SK-N-SH treated with all-trans-retinoic acid at 6 μM for 48 hours (cell line): ENCODE measurements at regions not wholly inside any gene's neighbourhood (a gene's known extent, or its start where the extent isn't known, plus 50 kb on each side); places are given as distances from the start of the nearest gene placed in this dataset.

ENCODE experiments used
- ATAC-seq: fragments of 200-7000 bp; cut with Tn5 transposase; 3 replicates; pipeline ENCODE4 v1.9.1; 2020; ENCODE audit warnings: mild to moderate bottlenecking, moderate library complexity
- ARNTL ChIP-seq: fragments of 450-650 bp; formaldehyde crosslinking; IDR thresholded peaks from 2 replicates; pipeline ENCODE4 v1.5.0; 2020; ENCODE audit warnings: low read depth, mild to moderate bottlenecking, moderate library complexity, borderline replicate concordance
- BACH2 ChIP-seq: fragments of 250-450 bp; sonication (Bioruptor Pico); IDR thresholded peaks from 2 replicates; pipeline ENCODE4 v1.9.0; 2021; ENCODE audit warnings: mild to moderate bottlenecking, borderline replicate concordance
- CSDC2 ChIP-seq: fragments of 250-450 bp; sonication (Bioruptor Pico); IDR thresholded peaks from 2 replicates; pipeline ENCODE4 v1.5.0; 2020; ENCODE audit warnings: mild to moderate bottlenecking, moderate library complexity
- ESRRG ChIP-seq: fragments of 250-450 bp; sonication (Bioruptor Pico); IDR thresholded peaks from 2 replicates; pipeline ENCODE4 v1.6.1; 2021; ENCODE audit warnings: mild to moderate bottlenecking
- ISL1 ChIP-seq: fragments of 250-450 bp; sonication (Bioruptor Pico); IDR thresholded peaks from 2 replicates; pipeline ENCODE4 v2.1.2; 2022; ENCODE audit warnings: mild to moderate bottlenecking, moderate library complexity
- OSR1 ChIP-seq: fragments of 250-450 bp; sonication (Bioruptor Pico); IDR thresholded peaks from 2 replicates; pipeline ENCODE4 v1.8.0; 2022; ENCODE audit warnings: moderate library complexity, mild to moderate bottlenecking, inconsistent platforms
- PPARA ChIP-seq: fragments of 250-450 bp; sonication (Bioruptor Pico); IDR thresholded peaks from 2 replicates; pipeline ENCODE4 v1.5.0; 2020; ENCODE audit warnings: mild to moderate bottlenecking, borderline replicate concordance
- RARB ChIP-seq: fragments of 250-450 bp; sonication (Bioruptor Pico); IDR thresholded peaks from 2 replicates; pipeline ENCODE4 v1.8.0; 2021; ENCODE audit warnings: mild to moderate bottlenecking, moderate library complexity
- SNAI2 ChIP-seq: fragments of 250-450 bp; sonication (Bioruptor Pico); IDR thresholded peaks from 2 replicates; pipeline ENCODE4 v1.5.0; 2020; ENCODE audit warnings: mild to moderate bottlenecking, moderate library complexity
- TCF4 ChIP-seq: fragments of 250-450 bp; sonication (Bioruptor Pico); IDR thresholded peaks from 2 replicates; pipeline ENCODE4 v1.8.0; 2021; ENCODE audit warnings: mild to moderate bottlenecking, moderate library complexity, borderline replicate concordance
- ZC3H10 ChIP-seq: fragments of 250-450 bp; sonication (Bioruptor Pico); IDR thresholded peaks from 2 replicates; pipeline ENCODE4 v1.5.1; 2021; ENCODE audit warnings: mild to moderate bottlenecking, moderate library complexity
- ZFP3 ChIP-seq: fragments of 250-450 bp; sonication (Bioruptor Pico); IDR thresholded peaks from 2 replicates; pipeline ENCODE4 v1.5.0; 2020; ENCODE audit warnings: mild to moderate bottlenecking, moderate library complexity
- ZFP30 ChIP-seq: fragments of 450-650 bp; formaldehyde crosslinking; IDR thresholded peaks from 2 replicates; pipeline ENCODE4 v1.5.0; 2022; ENCODE audit warnings: mild to moderate bottlenecking, moderate library complexity
- ZNF565 ChIP-seq: fragments of 450-650 bp; formaldehyde crosslinking; conservative IDR thresholded peaks from 2 replicates; pipeline ENCODE4 v1.5.0; 2020; ENCODE audit warnings: low read depth, mild to moderate bottlenecking, moderate library complexity
- ZNF70 ChIP-seq: fragments of 450-650 bp; formaldehyde crosslinking; IDR thresholded peaks from 2 replicates; pipeline ENCODE4 v1.5.0; 2020; ENCODE audit warnings: mild to moderate bottlenecking, moderate library complexity
- ZNF8 ChIP-seq: fragments of 450-650 bp; formaldehyde crosslinking; IDR thresholded peaks from 2 replicates; pipeline ENCODE4 v1.5.0; 2020; ENCODE audit warnings: mild to moderate bottlenecking, moderate library complexity
- TF ChIP-seq, protein P1 (sequence below): fragments of 250-450 bp; sonication (Bioruptor Pico); IDR thresholded peaks from 2 replicates; pipeline ENCODE4 v1.8.0; 2020; ENCODE audit warnings: mild to moderate bottlenecking, moderate library complexity, borderline replicate concordance
- TF ChIP-seq, protein P2 (sequence below): fragments of 250-450 bp; sonication (Bioruptor Pico); IDR thresholded peaks from 2 replicates; pipeline ENCODE4 v1.5.0; 2020; ENCODE audit warnings: mild to moderate bottlenecking, moderate library complexity
- TF ChIP-seq, protein P3 (sequence below): fragments of 250-450 bp; sonication (Bioruptor Pico); IDR thresholded peaks from 2 replicates; pipeline ENCODE4 v1.8.0; 2021; ENCODE audit warnings: low read depth, mild to moderate bottlenecking, moderate library complexity, borderline replicate concordance
- TF ChIP-seq, protein P4 (sequence below): fragments of 250-450 bp; sonication (Bioruptor Pico); IDR thresholded peaks from 2 replicates; pipeline ENCODE4 v1.5.1; 2020; ENCODE audit warnings: low read depth, mild to moderate bottlenecking, moderate library complexity

DNA sequence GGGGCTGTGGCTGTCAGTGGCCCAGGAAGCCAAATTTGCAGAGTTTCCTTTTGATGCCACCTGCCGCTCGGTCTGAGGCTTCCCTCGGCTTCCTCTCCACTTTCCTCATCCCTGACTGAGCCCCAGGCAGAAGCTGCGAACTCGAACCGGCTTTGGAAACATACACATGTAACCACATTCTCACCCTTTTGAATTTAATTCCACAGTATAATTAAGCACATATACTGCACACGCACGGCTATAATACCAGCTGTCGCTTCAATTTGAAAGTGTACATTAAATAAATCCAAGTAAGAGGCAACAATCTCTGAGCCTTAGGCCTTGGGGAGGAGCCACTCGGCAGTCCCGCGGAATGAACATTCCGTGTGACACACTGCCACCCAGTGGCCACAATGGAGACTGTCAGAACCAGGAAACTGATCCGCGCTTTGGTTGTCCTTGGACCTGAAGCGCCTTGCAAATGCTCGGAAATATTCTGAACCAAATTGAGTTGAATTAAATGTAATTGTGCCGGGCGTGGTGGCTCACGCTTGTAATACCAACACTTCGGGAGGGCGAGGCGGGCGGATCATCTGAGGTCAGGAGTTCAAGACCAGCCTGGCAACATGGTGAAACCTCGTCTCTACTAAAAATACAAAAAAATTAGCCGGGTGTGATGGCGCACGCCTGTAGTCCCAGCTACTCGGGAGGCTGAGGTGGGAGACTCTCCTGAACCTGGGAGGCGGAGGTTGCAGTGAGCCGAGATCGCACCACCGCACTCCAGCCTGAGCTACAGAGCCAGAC, 117.9 kb upstream of the TMPO start:
- TF ChIP-seq, protein P1, sequence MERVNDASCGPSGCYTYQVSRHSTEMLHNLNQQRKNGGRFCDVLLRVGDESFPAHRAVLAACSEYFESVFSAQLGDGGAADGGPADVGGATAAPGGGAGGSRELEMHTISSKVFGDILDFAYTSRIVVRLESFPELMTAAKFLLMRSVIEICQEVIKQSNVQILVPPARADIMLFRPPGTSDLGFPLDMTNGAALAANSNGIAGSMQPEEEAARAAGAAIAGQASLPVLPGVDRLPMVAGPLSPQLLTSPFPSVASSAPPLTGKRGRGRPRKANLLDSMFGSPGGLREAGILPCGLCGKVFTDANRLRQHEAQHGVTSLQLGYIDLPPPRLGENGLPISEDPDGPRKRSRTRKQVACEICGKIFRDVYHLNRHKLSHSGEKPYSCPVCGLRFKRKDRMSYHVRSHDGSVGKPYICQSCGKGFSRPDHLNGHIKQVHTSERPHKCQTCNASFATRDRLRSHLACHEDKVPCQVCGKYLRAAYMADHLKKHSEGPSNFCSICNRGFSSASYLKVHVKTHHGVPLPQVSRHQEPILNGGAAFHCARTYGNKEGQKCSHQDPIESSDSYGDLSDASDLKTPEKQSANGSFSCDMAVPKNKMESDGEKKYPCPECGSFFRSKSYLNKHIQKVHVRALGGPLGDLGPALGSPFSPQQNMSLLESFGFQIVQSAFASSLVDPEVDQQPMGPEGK (CRISPR knock-in tag): no peak
- TF ChIP-seq, protein P2, sequence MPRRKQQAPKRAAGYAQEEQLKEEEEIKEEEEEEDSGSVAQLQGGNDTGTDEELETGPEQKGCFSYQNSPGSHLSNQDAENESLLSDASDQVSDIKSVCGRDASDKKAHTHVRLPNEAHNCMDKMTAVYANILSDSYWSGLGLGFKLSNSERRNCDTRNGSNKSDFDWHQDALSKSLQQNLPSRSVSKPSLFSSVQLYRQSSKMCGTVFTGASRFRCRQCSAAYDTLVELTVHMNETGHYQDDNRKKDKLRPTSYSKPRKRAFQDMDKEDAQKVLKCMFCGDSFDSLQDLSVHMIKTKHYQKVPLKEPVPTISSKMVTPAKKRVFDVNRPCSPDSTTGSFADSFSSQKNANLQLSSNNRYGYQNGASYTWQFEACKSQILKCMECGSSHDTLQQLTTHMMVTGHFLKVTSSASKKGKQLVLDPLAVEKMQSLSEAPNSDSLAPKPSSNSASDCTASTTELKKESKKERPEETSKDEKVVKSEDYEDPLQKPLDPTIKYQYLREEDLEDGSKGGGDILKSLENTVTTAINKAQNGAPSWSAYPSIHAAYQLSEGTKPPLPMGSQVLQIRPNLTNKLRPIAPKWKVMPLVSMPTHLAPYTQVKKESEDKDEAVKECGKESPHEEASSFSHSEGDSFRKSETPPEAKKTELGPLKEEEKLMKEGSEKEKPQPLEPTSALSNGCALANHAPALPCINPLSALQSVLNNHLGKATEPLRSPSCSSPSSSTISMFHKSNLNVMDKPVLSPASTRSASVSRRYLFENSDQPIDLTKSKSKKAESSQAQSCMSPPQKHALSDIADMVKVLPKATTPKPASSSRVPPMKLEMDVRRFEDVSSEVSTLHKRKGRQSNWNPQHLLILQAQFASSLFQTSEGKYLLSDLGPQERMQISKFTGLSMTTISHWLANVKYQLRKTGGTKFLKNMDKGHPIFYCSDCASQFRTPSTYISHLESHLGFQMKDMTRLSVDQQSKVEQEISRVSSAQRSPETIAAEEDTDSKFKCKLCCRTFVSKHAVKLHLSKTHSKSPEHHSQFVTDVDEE (CRISPR knock-in tag): no peak
- TF ChIP-seq RARB (CRISPR knock-in tag) (no peak), ZNF565 (CRISPR knock-in tag) (no peak), ISL1 (CRISPR knock-in tag) (no peak), ZNF70 (CRISPR knock-in tag) (no peak)
- ATAC-seq: peak; percentile 99

DNA sequence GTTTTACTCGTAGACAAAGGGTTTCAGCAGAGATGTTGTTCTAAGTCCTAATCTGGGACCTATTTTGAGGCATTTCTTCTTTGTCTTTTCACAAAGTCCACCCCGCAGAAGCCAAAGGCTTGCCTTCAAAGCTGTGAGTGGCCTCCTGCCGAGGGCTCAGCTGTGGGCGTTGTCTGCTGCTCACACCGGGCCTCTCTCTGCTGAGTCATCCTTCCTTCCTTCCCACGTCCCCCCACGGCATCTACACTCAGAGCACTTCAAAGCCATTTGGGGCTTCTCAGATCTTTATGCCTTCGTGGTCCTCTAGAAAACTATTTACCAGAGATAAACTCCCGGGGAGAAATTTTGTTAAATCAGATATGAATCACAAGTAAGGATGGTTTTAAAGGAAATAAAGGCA, 115.9 kb upstream of the TMPO start:
- ATAC-seq: 0 out of 3 replicates have a peak, but pooled peaks have one; percentile 20
- TF ChIP-seq ZNF70 (CRISPR knock-in tag): no peak
- TF ChIP-seq ISL1 (CRISPR knock-in tag): no peak
- TF ChIP-seq ZFP30 (CRISPR knock-in tag): no peak
- TF ChIP-seq, protein P3, sequence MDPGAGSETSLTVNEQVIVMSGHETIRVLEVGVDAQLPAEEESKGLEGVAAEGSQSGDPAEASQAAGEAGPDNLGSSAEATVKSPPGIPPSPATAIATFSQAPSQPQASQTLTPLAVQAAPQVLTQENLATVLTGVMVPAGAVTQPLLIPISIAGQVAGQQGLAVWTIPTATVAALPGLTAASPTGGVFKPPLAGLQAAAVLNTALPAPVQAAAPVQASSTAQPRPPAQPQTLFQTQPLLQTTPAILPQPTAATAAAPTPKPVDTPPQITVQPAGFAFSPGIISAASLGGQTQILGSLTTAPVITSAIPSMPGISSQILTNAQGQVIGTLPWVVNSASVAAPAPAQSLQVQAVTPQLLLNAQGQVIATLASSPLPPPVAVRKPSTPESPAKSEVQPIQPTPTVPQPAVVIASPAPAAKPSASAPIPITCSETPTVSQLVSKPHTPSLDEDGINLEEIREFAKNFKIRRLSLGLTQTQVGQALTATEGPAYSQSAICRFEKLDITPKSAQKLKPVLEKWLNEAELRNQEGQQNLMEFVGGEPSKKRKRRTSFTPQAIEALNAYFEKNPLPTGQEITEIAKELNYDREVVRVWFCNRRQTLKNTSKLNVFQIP (CRISPR knock-in tag): no peak
- TF ChIP-seq ZNF565 (CRISPR knock-in tag): no peak
- no peak for TF ChIP-seq ZC3H10 (CRISPR knock-in tag)
- TF ChIP-seq CSDC2 (CRISPR knock-in tag): no peak
- no peak for TF ChIP-seq OSR1 (CRISPR knock-in tag)
- TF ChIP-seq, protein P1 (CRISPR knock-in tag): no peak
- no peak for TF ChIP-seq ZFP3 (CRISPR knock-in tag)
- TF ChIP-seq ZNF8 (CRISPR knock-in tag): no peak
- no peak for TF ChIP-seq BACH2 (CRISPR knock-in tag)
- TF ChIP-seq ARNTL (CRISPR knock-in tag): no peak
- TF ChIP-seq SNAI2 (CRISPR knock-in tag): no peak
- TF ChIP-seq ESRRG (CRISPR knock-in tag): no peak
- no peak for TF ChIP-seq TCF4 (CRISPR knock-in tag)
- TF ChIP-seq, all 23 proteins: peak for 0

DNA sequence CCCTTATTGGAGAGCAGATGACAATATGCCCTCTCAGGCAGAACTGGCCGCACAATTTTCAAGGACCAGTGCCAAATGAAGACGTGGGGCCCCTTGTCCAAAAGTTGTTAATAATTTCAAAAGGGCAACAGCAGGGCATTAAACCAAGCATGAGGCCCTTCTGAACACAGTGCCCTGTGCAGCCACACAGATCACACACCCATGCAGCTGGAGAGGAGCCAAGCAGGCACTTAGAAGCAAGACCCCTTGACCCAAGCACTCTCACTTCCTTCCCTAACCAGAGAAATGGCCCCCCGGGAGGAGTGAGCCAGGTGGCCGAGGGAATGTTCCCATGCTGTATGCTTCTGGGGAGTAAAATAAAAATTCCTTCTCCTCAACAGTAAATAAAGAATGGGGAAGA, 114.0 kb upstream of the TMPO start:
- ATAC-seq: no peak
- TF ChIP-seq ZNF70 (CRISPR knock-in tag) (no peak), CSDC2 (CRISPR knock-in tag) (no peak), ZNF565 (CRISPR knock-in tag) (no peak), OSR1 (CRISPR knock-in tag) (no peak), ESRRG (CRISPR knock-in tag) (no peak), SNAI2 (CRISPR knock-in tag) (no peak), BACH2 (CRISPR knock-in tag) (no peak), PPARA (no peak), ZFP3 (CRISPR knock-in tag) (no peak), ZC3H10 (CRISPR knock-in tag) (no peak)
- TF ChIP-seq, protein P4, sequence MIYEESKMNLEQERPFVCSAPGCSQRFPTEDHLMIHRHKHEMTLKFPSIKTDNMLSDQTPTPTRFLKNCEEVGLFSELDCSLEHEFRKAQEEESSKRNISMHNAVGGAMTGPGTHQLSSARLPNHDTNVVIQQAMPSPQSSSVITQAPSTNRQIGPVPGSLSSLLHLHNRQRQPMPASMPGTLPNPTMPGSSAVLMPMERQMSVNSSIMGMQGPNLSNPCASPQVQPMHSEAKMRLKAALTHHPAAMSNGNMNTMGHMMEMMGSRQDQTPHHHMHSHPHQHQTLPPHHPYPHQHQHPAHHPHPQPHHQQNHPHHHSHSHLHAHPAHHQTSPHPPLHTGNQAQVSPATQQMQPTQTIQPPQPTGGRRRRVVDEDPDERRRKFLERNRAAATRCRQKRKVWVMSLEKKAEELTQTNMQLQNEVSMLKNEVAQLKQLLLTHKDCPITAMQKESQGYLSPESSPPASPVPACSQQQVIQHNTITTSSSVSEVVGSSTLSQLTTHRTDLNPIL: no peak
- TF ChIP-seq, protein P1 (CRISPR knock-in tag): no peak
- TF ChIP-seq, protein P2 (CRISPR knock-in tag): no peak
